Fibroblast of mammary gland (primary cell): ENCODE measurements at regions not wholly inside any gene's neighbourhood (a gene's known extent, or its start where the extent isn't known, plus 50 kb on each side); places are given as distances from the start of the nearest gene placed in this dataset.
A peak's percentile ranks its signal among the peaks of the same experiment; 100 is the strongest.

Experiments used
- DNase-seq: peaks from one replicate; pipeline ENCODE4 v3.0.0-alpha.2; 2010; ENCODE audit warnings: low read depth
- H3K4me3 ChIP-seq: 2 replicates; pipeline ENCODE4 v1.5.1; 2011; ENCODE audit warnings: low read depth, mild to moderate bottlenecking, low read length, moderate library complexity; ENCODE audit not compliant: control insufficient read depth
- TF ChIP-seq, protein P1 (sequence below): conservative IDR thresholded peaks from 2 replicates; pipeline ENCODE4 v1.5.1; 2011; ENCODE audit warnings: low read depth, low read length, inconsistent platforms; ENCODE audit not compliant: control insufficient read depth, insufficient read depth

DNA sequence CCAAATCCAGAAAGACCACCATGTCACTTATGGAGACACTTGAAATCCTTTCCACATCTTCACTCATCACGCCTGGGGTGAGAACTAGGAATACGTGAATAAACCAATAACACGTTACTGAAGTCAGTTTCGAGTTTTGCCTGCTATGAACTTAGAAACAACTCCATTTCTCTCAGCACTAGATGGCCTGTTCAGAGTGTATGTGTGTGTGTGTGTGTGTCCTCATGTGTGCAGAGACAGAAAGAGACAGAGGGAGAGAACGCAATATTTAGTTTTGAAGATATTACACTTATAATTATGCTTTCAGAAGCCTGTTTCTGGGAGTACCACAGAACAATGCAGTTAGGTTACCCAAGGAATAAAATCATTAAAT is 81.2 kb upstream of the CCN6 start:
- no peak overlapping the region for H3K4me3 ChIP-seq
- no peak for DNase-seq
- TF ChIP-seq, protein P1, sequence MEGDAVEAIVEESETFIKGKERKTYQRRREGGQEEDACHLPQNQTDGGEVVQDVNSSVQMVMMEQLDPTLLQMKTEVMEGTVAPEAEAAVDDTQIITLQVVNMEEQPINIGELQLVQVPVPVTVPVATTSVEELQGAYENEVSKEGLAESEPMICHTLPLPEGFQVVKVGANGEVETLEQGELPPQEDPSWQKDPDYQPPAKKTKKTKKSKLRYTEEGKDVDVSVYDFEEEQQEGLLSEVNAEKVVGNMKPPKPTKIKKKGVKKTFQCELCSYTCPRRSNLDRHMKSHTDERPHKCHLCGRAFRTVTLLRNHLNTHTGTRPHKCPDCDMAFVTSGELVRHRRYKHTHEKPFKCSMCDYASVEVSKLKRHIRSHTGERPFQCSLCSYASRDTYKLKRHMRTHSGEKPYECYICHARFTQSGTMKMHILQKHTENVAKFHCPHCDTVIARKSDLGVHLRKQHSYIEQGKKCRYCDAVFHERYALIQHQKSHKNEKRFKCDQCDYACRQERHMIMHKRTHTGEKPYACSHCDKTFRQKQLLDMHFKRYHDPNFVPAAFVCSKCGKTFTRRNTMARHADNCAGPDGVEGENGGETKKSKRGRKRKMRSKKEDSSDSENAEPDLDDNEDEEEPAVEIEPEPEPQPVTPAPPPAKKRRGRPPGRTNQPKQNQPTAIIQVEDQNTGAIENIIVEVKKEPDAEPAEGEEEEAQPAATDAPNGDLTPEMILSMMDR: no peak

DNA sequence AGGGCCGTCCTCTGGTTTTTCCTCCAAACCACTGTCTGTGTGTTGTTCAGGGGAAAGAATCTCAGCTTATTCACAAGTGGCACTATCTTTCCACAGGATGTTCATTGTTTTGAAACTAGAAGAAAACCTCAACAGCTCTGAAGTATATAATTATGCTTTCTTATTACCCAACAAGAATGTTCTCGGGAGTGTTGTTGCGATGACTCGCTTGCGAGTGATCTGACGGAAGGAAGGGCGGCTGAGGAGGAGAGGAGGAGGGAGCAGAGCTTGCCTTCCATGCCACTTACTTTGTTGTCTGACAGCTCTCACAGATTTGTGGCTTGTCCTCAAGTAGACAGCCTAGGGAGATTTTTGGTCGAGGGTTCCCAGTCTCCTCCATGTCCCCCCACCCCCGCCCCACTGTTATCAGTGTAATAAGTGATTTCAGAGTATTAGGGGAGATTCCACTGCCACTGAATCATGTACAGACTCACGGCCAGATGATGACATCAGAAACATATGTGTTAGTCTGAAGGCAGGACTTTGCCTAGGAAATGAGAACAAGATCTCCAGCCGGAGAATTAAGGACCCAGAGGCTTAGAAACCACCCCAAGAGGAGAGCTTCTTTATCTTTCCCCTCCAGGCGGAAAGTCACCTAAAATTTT is 80.7 kb upstream of the CCN6 start:
- TF ChIP-seq, protein P1: no peak
- peak overlapping the region; percentile 34 for H3K4me3 ChIP-seq
- peak; percentile 96 for DNase-seq

DNA sequence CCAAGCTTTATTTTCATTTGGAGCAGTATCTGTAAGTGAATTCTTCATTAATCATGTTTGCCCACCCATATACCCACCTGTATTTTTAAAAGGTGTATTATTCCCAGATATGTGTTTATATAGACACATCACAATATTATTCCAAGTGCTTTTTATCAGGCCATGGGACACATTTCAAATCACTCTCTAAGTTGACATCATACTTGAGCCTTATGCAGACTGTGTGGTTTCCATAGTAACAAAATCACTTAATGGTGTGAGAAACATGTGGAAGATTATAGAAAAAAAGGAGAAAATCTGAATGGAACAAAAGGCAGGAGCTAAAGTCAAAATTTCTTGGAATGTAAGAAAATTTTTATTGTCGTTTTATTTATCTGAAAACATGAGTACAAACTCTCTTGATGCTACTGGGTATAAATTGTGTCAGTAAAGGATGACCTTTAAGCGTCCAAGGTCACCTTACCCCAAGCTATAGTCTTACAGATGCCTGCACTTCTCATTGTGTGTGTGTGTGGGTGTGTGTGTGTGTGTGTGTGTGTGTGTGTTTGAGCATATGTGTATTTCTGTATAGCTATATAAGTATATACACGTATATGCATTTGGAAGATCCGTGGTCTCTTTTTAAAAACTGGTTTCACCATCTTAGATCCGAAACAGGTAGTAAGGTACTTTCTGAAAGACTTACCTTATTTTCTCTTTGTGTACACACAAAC is 79.8 kb upstream of the CCN6 start:
- TF ChIP-seq, protein P1: no peak
- DNase-seq: peak; percentile 78

DNA sequence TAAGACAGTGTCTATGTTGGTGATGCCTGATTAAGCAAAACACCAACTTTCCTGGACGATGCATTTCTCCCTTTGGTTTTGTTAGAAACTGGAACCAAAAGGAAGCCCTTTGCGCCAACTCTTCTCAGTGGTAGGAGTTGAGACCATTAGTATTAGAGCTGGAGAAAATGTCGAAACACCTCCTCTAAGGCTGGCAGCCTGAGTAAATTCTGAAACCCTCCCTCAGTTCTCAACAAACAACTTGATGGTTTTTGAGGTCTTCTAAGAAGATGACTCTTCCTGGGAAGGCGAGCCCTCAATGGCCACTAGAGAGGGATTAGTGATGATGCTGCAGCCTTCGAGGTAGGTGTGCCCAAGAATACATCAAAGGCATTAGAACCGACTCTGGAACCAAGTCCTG is 78.4 kb upstream of the CCN6 start:
- no peak for DNase-seq
- TF ChIP-seq, protein P1: no peak
- H3K4me3 ChIP-seq: no peak overlapping the region

More for the DNA sequence above, 79.8 kb upstream of the CCN6 start:
- no peak overlapping the region for H3K4me3 ChIP-seq

DNA sequence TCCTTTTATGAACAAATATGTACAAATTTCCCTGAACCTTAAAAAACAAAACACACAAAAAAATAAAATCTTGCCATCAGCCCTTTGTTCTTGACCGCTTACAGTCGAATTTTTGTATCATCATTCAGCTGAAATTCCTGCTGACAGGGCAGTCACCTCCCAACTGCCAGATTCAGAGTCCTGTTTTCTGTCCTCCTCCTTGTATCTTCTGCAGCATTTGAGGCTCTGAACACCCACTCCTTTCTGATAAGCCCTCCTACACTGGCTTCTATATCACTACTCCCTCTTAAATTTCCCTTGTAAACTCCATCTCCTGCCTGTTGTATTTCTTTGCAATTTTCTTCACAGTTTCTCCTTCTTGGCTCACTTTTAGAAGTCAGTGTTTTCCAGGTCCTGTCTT is 77.8 kb upstream of the CCN6 start:
- no peak for DNase-seq
- TF ChIP-seq, protein P1: no peak
- H3K4me3 ChIP-seq: no peak overlapping the region

DNA sequence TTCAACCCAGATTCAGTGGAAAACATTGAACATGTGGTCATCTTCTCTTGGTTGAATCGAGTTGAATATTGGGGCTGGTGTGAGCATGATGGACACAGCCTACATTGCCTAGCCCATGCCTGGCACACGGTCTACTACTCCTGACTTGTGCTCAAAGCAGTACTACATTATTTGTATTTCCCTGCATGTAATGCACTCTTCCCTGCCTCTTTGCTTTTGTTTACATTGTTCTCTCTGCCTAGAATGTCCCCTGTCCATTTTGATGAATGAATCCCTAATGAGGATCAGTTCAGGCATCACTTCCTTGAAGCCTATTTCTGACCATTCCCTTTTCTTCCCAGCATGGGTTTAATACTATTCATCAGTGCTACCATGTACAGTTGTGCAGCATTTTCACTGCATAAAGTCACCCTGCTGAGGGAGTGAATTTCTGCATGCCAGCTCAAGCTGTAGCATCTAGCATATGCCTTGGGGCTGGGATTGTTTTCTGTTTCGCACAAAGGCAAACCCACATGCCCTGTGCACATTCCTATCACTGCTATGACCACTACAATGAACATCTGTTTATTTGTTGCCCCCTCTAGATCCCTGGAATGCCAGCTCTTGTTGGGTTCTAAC is 75.3 kb upstream of the CCN6 start:
- H3K4me3 ChIP-seq: no peak overlapping the region
- TF ChIP-seq, protein P1: no peak
- no peak for DNase-seq
